GM06990 (cell line): ENCODE measurements at regions not wholly inside any gene's neighbourhood (a gene's known extent, or its start where the extent isn't known, plus 50 kb on each side); places are given as distances from the start of the nearest gene placed in this dataset.

Experiments used
- DNase-seq: peaks from one replicate; pipeline ENCODE4 v3.0.0-alpha.2; 2011; ENCODE audit not compliant: insufficient read length; ENCODE audit errors: extremely low read depth
- H3K27me3 ChIP-seq: replicated peaks from 2 replicates; pipeline ENCODE4 v1.6.0; 2011; ENCODE audit warnings: low read length; ENCODE audit not compliant: control insufficient read depth, insufficient read depth
- H3K36me3 ChIP-seq: 2 replicates; pipeline ENCODE4 v1.5.1; 2011; ENCODE audit warnings: low read length; ENCODE audit not compliant: control insufficient read depth, insufficient read depth
- H3K4me3 ChIP-seq: replicated peaks from 2 replicates; pipeline ENCODE4 v1.5.1; 2011; ENCODE audit warnings: low read depth, mild to moderate bottlenecking, control low read depth, low read length
- TF ChIP-seq, protein P1 (sequence below): IDR thresholded peaks from 2 replicates; pipeline ENCODE4 v1.5.1; 2011; ENCODE audit warnings: low read length, control low read depth, mild to moderate bottlenecking, inconsistent platforms; ENCODE audit not compliant: insufficient read depth, poor library complexity, severe bottlenecking

- no peaks in the 10 kb centered on the region for H3K36me3 ChIP-seq
- TF ChIP-seq, protein P1, sequence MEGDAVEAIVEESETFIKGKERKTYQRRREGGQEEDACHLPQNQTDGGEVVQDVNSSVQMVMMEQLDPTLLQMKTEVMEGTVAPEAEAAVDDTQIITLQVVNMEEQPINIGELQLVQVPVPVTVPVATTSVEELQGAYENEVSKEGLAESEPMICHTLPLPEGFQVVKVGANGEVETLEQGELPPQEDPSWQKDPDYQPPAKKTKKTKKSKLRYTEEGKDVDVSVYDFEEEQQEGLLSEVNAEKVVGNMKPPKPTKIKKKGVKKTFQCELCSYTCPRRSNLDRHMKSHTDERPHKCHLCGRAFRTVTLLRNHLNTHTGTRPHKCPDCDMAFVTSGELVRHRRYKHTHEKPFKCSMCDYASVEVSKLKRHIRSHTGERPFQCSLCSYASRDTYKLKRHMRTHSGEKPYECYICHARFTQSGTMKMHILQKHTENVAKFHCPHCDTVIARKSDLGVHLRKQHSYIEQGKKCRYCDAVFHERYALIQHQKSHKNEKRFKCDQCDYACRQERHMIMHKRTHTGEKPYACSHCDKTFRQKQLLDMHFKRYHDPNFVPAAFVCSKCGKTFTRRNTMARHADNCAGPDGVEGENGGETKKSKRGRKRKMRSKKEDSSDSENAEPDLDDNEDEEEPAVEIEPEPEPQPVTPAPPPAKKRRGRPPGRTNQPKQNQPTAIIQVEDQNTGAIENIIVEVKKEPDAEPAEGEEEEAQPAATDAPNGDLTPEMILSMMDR = no peak
- no peak overlapping the region for H3K4me3 ChIP-seq
- no peak for DNase-seq
- no peaks in the 10 kb centered on the region for H3K27me3 ChIP-seq
These were observed 65.8 kb upstream of the AKAP13 start for GRCh38 chr15:85314633-85315032.

DNA sequence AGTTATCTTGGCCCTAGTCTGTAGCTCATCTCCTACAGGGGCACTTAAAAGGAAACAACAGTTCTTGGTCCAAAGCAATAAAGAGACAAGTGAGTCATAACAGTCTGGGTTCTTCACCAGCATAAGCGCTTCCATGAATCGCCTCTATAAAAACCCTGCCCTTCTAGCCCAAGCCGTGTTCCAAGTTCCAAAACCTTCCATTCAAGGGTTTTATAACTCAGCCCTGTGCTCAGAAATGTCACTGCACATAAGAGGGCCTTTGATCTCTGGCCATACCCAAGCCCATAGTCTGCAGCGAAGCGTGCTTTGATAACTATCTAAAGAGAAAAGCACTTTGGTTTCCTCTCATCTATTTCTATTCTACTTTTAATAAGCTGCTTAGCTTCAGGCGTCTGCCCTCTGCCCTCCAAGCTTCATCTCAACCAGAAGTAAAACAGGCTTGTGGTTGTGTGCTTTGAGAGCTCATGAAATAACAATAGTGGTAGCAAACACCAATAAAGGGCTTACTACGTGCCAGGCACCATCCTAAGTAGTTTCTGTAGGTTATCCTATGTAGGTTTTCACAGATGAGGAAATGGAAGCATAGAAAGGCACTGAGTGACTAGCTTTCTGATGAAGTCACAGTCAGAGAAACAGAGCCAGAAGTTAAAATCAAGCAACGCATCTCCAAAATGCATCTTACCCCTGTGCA lies 64.0 kb upstream of the AKAP13 start:
- TF ChIP-seq, protein P1 = no peak
- Histone ChIP-seq H3K36me3 (no peaks in the 10 kb centered on the region), H3K27me3 (no peaks in the 10 kb centered on the region), H3K4me3 (no peak overlapping the region)
- DNase-seq = no peak

- TF ChIP-seq, protein P1 = peak; percentile 33
- H3K27me3 ChIP-seq = no peaks in the 10 kb centered on the region
- H3K4me3 ChIP-seq = peak overlapping the region; percentile 25; the same call in 1 of the 2 replicates
- no peaks in the 10 kb centered on the region for H3K36me3 ChIP-seq
- DNase-seq = peak; percentile 63
These were observed 62.2 kb upstream of the AKAP13 start for GRCh38 chr15:85318048-85318731.

DNA sequence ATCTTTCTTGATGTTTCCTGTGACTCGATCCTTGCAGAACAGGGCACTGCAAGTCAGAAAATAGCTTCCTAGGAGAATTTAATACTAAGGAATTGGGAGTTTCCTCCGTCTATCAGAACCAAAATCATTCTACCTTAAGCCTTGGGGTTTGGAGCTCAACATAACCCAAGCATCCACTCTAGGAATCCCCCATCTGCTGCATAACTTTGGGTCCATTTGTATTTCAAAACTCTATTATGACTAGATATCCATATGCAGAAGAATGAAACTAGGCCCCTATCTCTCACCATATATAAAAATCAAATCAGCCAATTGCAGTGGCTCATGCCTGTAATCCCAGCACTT lies 61.7 kb upstream of the AKAP13 start:
- H3K36me3 ChIP-seq = no peaks in the 10 kb centered on the region
- no peaks in the 10 kb centered on the region for H3K27me3 ChIP-seq
- no peak for DNase-seq
- no peak overlapping the region for H3K4me3 ChIP-seq
- TF ChIP-seq, protein P1 = no peak

- no peak for DNase-seq
- TF ChIP-seq, protein P1 = no peak
- Histone ChIP-seq H3K36me3 (no peaks in the 10 kb centered on the region), H3K4me3 (no peak overlapping the region), H3K27me3 (no peaks in the 10 kb centered on the region)
These were observed 56.2 kb upstream of the AKAP13 start for GRCh38 chr15:85324202-85324601.
